D341Med (cell line): ENCODE measurements at regions not wholly inside any gene's neighbourhood (a gene's known extent, or its start where the extent isn't known, plus 50 kb on each side); places are given as distances from the start of the nearest gene placed in this dataset.

Source experiments
- DNase-seq: peaks from one replicate; pipeline ENCODE4 v3.0.0; 2012; ENCODE audit warnings: low spot score

GRCh38 chr5:91283899-91284298, 99.2 kb downstream of the ARRDC3 start:
- no peak for DNase-seq

GRCh38 chr5:91283326-91283725, 99.8 kb downstream of the ARRDC3 start:
- DNase-seq = no peak

- no peak for DNase-seq
These were observed 100.9 kb downstream of the ARRDC3 start for GRCh38 chr5:91282210-91282609.

GRCh38 chr5:91281401-91281800, 101.7 kb downstream of the ARRDC3 start:
- no peak for DNase-seq

- peak; percentile 93 for DNase-seq
These were observed 102.5 kb downstream of the ARRDC3 start for GRCh38 chr5:91280362-91281269.

- no peak for DNase-seq
These were observed 105.3 kb downstream of the ARRDC3 start for GRCh38 chr5:91277840-91278239.

- DNase-seq = no peak
These were observed 106.0 kb downstream of the ARRDC3 start for GRCh38 chr5:91277093-91277626.

GRCh38 chr5:91272858-91273257, 110.3 kb downstream of the ARRDC3 start:
- DNase-seq = no peak

- DNase-seq = no peak
These were observed 111.1 kb downstream of the ARRDC3 start for GRCh38 chr5:91271999-91272398.

- no peak for DNase-seq
These were observed 113.9 kb downstream of the ARRDC3 start for GRCh38 chr5:91269198-91269597.

GRCh38 chr5:91266184-91266705, 116.9 kb downstream of the ARRDC3 start:
- no peak for DNase-seq

- no peak for DNase-seq
These were observed 118.6 kb downstream of the ARRDC3 start for GRCh38 chr5:91264311-91265051.

GRCh38 chr5:91263898-91264297, 119.2 kb downstream of the ARRDC3 start:
- DNase-seq = no peak

GRCh38 chr5:91257301-91257700, 125.8 kb downstream of the ARRDC3 start:
- DNase-seq = no peak

GRCh38 chr5:91256142-91256524, 127.0 kb downstream of the ARRDC3 start:
- no peak for DNase-seq

- no peak for DNase-seq
These were observed 127.5 kb downstream of the ARRDC3 start for GRCh38 chr5:91255396-91256141.

- no peak for DNase-seq
These were observed 130.2 kb downstream of the ARRDC3 start for GRCh38 chr5:91252916-91253315.

- DNase-seq = no peak
These were observed 137.2 kb downstream of the ARRDC3 start for GRCh38 chr5:91245871-91246270.

- DNase-seq = no peak
These were observed 138.1 kb downstream of the ARRDC3 start for GRCh38 chr5:91245074-91245452.

GRCh38 chr5:91244380-91245073, 138.6 kb downstream of the ARRDC3 start:
- DNase-seq = no peak

- no peak for DNase-seq
These were observed 139.3 kb downstream of the ARRDC3 start for GRCh38 chr5:91243852-91244251.
